ENCODE measurements at regions not wholly inside any gene's neighbourhood (a gene's known extent, or its start where the extent isn't known, plus 50 kb on each side); places are given as distances from the start of the nearest gene placed in this dataset.

GRCh38 chr18:51614033-51614432 lies 416.6 kb upstream of the MEX3C start:
- TF ChIP-seq CTCF (IDR thresholded peaks at IDR 0.05; ENCODE audit: low read depth, low read length, poor library complexity, severe bottlenecking): no peak
- no peak for TF ChIP-seq EZH2phosphoT487 (IDR thresholded peaks at IDR 0.05; ENCODE audit: borderline replicate concordance, low read length)

Measured in DOHH2 (cell line).